ENCODE measurements at regions not wholly inside any gene's neighbourhood (a gene's known extent, or its start where the extent isn't known, plus 50 kb on each side); places are given as distances from the start of the nearest gene placed in this dataset.

GRCh38 chr2:20513946-20514345 lies 67.1 kb downstream of the RHOB start:
- Histone ChIP-seq H3K9me3 (no peaks in the 10 kb centered on the region), H3K4me3 (no peak overlapping the region), H3K4me1 (peaks cover 35% of the 10 kb centered on the region), H3K27ac (no peak overlapping the region), H3K36me3 (no peaks in the 10 kb centered on the region), H3K27me3 (no peaks in the 10 kb centered on the region)
- TF ChIP-seq CTCF (IDR thresholded peaks at IDR 0.05) (no peak), POLR2AphosphoS5 (IDR thresholded peaks at IDR 0.05; ENCODE audit: insufficient read depth in 1 of 2, low read depth in 1 of 2) (no peak), POLR2A (IDR thresholded peaks at IDR 0.05) (no peak)
- intact Hi-C loops (cut with DNase I): no loop called here
- DNase-seq (ENCODE audit: extremely low spot score in 2 of 2): no peak

GRCh38 chr2:20514596-20515269 lies 67.9 kb downstream of the RHOB start:
- H3K4me1 ChIP-seq: peaks cover 28% of the 10 kb centered on the region
- no peak overlapping the region for H3K4me3 ChIP-seq
- no peaks in the 10 kb centered on the region for H3K27me3 ChIP-seq
- H3K36me3 ChIP-seq: no peaks in the 10 kb centered on the region
- intact Hi-C loops (cut with DNase I): no loop called here
- no peak overlapping the region for H3K27ac ChIP-seq
- TF ChIP-seq CTCF (IDR thresholded peaks at IDR 0.05) (no peak), POLR2A (IDR thresholded peaks at IDR 0.05) (no peak), POLR2AphosphoS5 (IDR thresholded peaks at IDR 0.05; ENCODE audit: insufficient read depth in 1 of 2, low read depth in 1 of 2) (no peak)
- no peaks in the 10 kb centered on the region for H3K9me3 ChIP-seq
- DNase-seq (ENCODE audit: extremely low spot score in 2 of 2): no peak

- Histone ChIP-seq H3K9me3 (no peaks in the 10 kb centered on the region), H3K4me3 (no peak overlapping the region), H3K27me3 (no peaks in the 10 kb centered on the region), H3K4me1 (peaks cover 22% of the 10 kb centered on the region), H3K27ac (peak overlapping the region; percentile 70), H3K36me3 (no peaks in the 10 kb centered on the region)
- DNase-seq (ENCODE audit: extremely low spot score in 2 of 2): no peak
- intact Hi-C loops (cut with DNase I): no loop called here
- TF ChIP-seq CTCF (IDR thresholded peaks at IDR 0.05): no peak
- TF ChIP-seq POLR2A (IDR thresholded peaks at IDR 0.05): no peak
- TF ChIP-seq POLR2AphosphoS5 (IDR thresholded peaks at IDR 0.05; ENCODE audit: insufficient read depth in 1 of 2, low read depth in 1 of 2): no peak
Observed at GRCh38 chr2:20515290-20516220, 68.7 kb downstream of the RHOB start.

- Histone ChIP-seq H3K27ac (peak overlapping the region; percentile 70), H3K27me3 (no peaks in the 10 kb centered on the region), H3K4me1 (peaks cover 15% of the 10 kb centered on the region), H3K4me3 (no peak overlapping the region), H3K9me3 (no peaks in the 10 kb centered on the region), H3K36me3 (no peaks in the 10 kb centered on the region)
- intact Hi-C loops (cut with DNase I): no loop called here
- no peak for TF ChIP-seq POLR2A (IDR thresholded peaks at IDR 0.05)
- TF ChIP-seq CTCF (IDR thresholded peaks at IDR 0.05): no peak
- TF ChIP-seq POLR2AphosphoS5 (IDR thresholded peaks at IDR 0.05; ENCODE audit: insufficient read depth in 1 of 2, low read depth in 1 of 2): no peak
- DNase-seq (ENCODE audit: extremely low spot score in 2 of 2): no peak
Observed at GRCh38 chr2:20516291-20516645, 69.4 kb downstream of the RHOB start.

Data from vagina (tissue), 2 donors.